ENCODE measurements at regions not wholly inside any gene's neighbourhood (a gene's known extent, or its start where the extent isn't known, plus 50 kb on each side); places are given as distances from the start of the nearest gene placed in this dataset.

DNA sequence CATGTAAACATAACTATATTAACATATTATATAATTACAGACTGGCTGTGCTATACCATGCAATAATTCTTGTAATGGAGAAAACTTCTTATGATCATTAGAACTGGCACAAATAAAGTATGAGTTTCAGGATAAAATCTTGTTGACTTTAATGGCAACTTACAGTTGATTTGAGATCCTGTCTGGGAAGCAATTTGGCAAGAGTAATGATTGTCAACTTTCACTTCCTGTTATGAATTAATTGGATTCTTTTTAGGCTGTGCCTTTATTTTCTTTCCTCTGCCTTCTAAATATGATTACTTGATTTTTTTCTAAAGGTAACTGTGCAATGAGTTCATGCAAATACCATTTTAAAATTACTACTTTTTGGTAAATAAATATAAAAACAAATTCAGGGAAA lies 158.1 kb upstream of the B3GAT2 start:
- H3K27me3 ChIP-seq (ENCODE audit: control insufficient read depth, insufficient read depth, low read length), result no peaks in the 10 kb centered on the region
- H3K27ac ChIP-seq (ENCODE audit: low read length), result no peak overlapping the region
- H3K4me3 ChIP-seq (ENCODE audit: low read length), result no peak overlapping the region
- H3K9me3 ChIP-seq (ENCODE audit: control insufficient read depth, insufficient read depth, low read length), result no peaks in the 10 kb centered on the region
- H3K4me1 ChIP-seq (ENCODE audit: control insufficient read depth, insufficient read depth, low read length), result no peaks in the 10 kb centered on the region
- no peak for DNase-seq (ENCODE audit: low read depth, low spot score)
- no peaks in the 10 kb centered on the region for H3K36me3 ChIP-seq (ENCODE audit: control insufficient read depth, insufficient read depth, low read length)

DNA sequence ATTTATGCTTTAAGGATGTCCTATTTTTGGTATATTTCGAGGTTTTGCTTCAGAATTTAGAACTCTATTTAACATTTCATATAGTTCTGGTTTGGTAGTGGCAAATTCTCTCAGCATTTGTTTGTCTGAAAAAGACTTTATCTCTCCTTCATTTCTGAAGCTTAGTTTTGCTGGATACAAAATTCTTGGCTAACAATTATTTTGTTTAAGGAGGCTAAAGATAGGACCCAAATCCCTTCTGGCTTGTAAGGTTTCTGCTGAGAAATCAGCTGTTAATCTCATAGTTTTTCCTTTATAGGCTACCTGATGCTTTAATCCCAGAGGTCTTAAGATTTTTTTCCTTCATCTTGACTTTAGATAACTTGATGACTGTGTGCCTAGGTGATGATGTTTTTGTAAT lies 162.7 kb upstream of the B3GAT2 start:
- H3K27ac ChIP-seq (ENCODE audit: low read length), result no peak overlapping the region
- no peaks in the 10 kb centered on the region for H3K36me3 ChIP-seq (ENCODE audit: control insufficient read depth, insufficient read depth, low read length)
- no peaks in the 10 kb centered on the region for H3K4me1 ChIP-seq (ENCODE audit: control insufficient read depth, insufficient read depth, low read length)
- no peaks in the 10 kb centered on the region; the same call in 1 of the 2 replicates for H3K9me3 ChIP-seq (ENCODE audit: control insufficient read depth, insufficient read depth, low read length)
- H3K4me3 ChIP-seq (ENCODE audit: low read length), result no peak overlapping the region
- no peaks in the 10 kb centered on the region for H3K27me3 ChIP-seq (ENCODE audit: control insufficient read depth, insufficient read depth, low read length)
- DNase-seq (ENCODE audit: low read depth, low spot score), result no peak
- no CpG with 5 or more reads among the region's 1 CpG for WGBS (ENCODE audit: insufficient coverage, insufficient read length)

DNA sequence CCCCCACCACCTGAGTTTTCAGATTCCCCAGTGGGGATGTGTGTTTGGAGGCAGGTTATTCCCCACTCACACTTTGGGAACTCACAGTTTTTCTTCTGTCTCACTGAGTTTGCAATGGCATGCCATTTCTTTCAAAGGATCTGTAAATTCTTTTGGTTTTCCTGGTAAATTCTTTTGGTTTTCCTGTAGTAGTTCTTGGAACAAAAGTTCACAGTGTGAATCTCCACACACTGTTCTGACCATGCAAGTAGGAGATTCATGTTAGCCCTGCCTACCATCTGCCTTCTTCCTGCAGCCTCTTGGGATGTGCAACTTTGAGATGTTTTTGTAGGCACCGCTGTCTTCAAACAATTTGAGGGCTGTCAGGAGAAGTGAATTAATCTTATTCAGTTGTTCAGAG lies 165.6 kb upstream of the OGFRL1 start:
- H3K4me1 ChIP-seq (ENCODE audit: control insufficient read depth, insufficient read depth, low read length), result peaks cover 3% of the 10 kb centered on the region
- DNase-seq (ENCODE audit: low read depth, low spot score), result no peak
- H3K27me3 ChIP-seq (ENCODE audit: control insufficient read depth, insufficient read depth, low read length), result no peaks in the 10 kb centered on the region
- no peak overlapping the region for H3K27ac ChIP-seq (ENCODE audit: low read length)
- H3K9me3 ChIP-seq (ENCODE audit: control insufficient read depth, insufficient read depth, low read length), result no peaks in the 10 kb centered on the region; the same call in 1 of the 2 replicates
- H3K36me3 ChIP-seq (ENCODE audit: control insufficient read depth, insufficient read depth, low read length), result no peaks in the 10 kb centered on the region
- H3K4me3 ChIP-seq (ENCODE audit: low read length), result no peak overlapping the region
- no CpG with 5 or more reads among the region's 1 CpG for WGBS (ENCODE audit: insufficient coverage, insufficient read length)

DNA sequence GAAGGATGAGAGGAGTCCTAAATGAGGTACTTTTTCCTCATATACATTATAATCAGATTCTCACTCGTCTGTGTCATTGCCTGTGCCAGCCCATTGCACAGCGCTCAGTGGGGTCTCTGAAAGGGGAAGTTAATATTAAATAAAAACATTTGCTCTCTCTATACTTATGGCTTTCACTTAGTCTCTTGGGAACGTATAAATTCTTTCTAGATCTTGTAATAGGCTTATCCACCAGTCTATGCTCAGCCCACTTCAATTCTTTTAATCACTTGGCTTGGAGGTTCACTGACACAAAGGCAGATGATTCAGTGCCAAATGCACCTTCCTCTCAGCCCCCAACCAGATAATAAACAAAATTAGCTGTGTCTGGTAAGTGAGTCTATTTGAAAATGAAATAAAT lies 164.3 kb upstream of the OGFRL1 start:
- Histone ChIP-seq H3K27me3 (ENCODE audit: control insufficient read depth, insufficient read depth, low read length) (no peaks in the 10 kb centered on the region), H3K4me3 (ENCODE audit: low read length) (no peak overlapping the region), H3K27ac (ENCODE audit: low read length) (no peak overlapping the region), H3K36me3 (ENCODE audit: control insufficient read depth, insufficient read depth, low read length) (no peaks in the 10 kb centered on the region), H3K4me1 (ENCODE audit: control insufficient read depth, insufficient read depth, low read length) (peaks cover 3% of the 10 kb centered on the region), H3K9me3 (ENCODE audit: control insufficient read depth, insufficient read depth, low read length) (no peaks in the 10 kb centered on the region; the same call in 1 of the 2 replicates)
- no peak for DNase-seq (ENCODE audit: low read depth, low spot score)
- no CpG with 5 or more reads among the region's 3 CpGs for WGBS (ENCODE audit: insufficient coverage, insufficient read length)

DNA sequence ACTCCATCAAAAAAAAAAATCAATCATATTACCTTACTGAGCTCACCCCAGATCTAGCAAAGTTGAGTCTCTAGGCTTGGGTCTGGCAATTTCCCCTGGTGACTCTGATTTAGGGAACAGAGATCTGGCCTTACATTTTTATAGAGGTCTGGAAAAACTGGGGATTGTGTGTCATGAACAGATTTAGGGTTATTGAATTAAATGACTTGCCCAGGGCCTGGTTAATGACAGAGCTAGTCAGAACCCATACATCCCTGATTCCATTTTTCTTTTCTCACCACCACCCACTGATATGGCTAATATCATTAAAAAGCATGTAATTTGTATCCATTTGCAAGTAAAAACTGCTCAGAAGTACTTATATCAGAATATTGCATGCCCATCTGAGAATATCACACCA lies 163.4 kb upstream of the OGFRL1 start:
- no peak overlapping the region for H3K4me3 ChIP-seq (ENCODE audit: low read length)
- no peaks in the 10 kb centered on the region for H3K27me3 ChIP-seq (ENCODE audit: control insufficient read depth, insufficient read depth, low read length)
- H3K36me3 ChIP-seq (ENCODE audit: control insufficient read depth, insufficient read depth, low read length), result no peaks in the 10 kb centered on the region
- H3K9me3 ChIP-seq (ENCODE audit: control insufficient read depth, insufficient read depth, low read length), result no peaks in the 10 kb centered on the region; the same call in 1 of the 2 replicates
- DNase-seq (ENCODE audit: low read depth, low spot score), result no peak
- H3K27ac ChIP-seq (ENCODE audit: low read length), result no peak overlapping the region
- peaks cover 3% of the 10 kb centered on the region for H3K4me1 ChIP-seq (ENCODE audit: control insufficient read depth, insufficient read depth, low read length)

DNA sequence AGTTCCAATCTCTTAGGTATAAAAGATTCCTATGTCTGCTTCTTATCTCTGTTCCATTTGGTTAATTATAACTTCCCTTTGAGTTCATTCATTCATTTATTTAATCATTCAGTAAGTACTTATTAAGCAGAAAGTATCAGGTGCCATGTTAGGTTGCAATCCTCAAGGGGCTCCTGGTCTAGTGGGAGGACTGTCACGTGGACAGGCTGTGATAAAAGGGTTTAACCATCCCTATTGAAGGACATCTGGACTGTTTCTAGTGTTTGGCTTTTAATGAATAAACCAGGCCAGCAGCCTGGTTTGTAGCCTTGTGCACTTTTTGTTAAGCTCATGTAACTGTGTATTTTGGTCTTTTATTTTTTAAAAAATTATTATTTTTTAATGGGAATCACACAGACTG lies 162.1 kb upstream of the OGFRL1 start:
- no peaks in the 10 kb centered on the region; the same call in 1 of the 2 replicates for H3K9me3 ChIP-seq (ENCODE audit: control insufficient read depth, insufficient read depth, low read length)
- no peak overlapping the region for H3K27ac ChIP-seq (ENCODE audit: low read length)
- no peaks in the 10 kb centered on the region for H3K36me3 ChIP-seq (ENCODE audit: control insufficient read depth, insufficient read depth, low read length)
- H3K4me3 ChIP-seq (ENCODE audit: low read length), result no peak overlapping the region
- no CpG with 5 or more reads among the region's 1 CpG for WGBS (ENCODE audit: insufficient coverage, insufficient read length)
- DNase-seq (ENCODE audit: low read depth, low spot score), result no peak
- H3K27me3 ChIP-seq (ENCODE audit: control insufficient read depth, insufficient read depth, low read length), result no peaks in the 10 kb centered on the region
- H3K4me1 ChIP-seq (ENCODE audit: control insufficient read depth, insufficient read depth, low read length), result peaks cover 3% of the 10 kb centered on the region

DNA sequence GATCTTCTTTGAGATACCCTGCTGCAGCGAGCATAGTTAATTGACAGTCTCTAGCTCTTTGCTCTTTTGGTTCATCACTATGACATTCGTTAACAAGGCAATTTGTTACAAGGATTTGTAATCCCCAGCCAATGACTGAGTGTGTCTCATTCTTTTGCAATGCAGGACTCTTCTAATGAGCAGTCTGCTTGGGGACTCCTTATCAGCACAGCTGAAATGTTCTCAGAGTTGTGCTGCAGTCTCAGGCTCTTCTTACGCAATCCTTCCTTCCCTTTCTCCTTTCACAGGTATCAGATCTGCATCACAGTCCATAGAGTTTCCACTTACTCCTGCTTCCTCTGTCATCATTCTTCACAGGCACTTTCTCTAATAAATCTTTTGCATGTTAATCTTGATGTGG lies 161.2 kb upstream of the OGFRL1 start:
- Histone ChIP-seq H3K27ac (ENCODE audit: low read length) (no peak overlapping the region), H3K27me3 (ENCODE audit: control insufficient read depth, insufficient read depth, low read length) (no peaks in the 10 kb centered on the region), H3K4me3 (ENCODE audit: low read length) (no peak overlapping the region), H3K9me3 (ENCODE audit: control insufficient read depth, insufficient read depth, low read length) (no peaks in the 10 kb centered on the region; the same call in 1 of the 2 replicates), H3K36me3 (ENCODE audit: control insufficient read depth, insufficient read depth, low read length) (no peaks in the 10 kb centered on the region), H3K4me1 (ENCODE audit: control insufficient read depth, insufficient read depth, low read length) (peaks cover 3% of the 10 kb centered on the region)
- WGBS (ENCODE audit: insufficient coverage, insufficient read length), result no CpG with 5 or more reads among the region's 3 CpGs
- DNase-seq (ENCODE audit: low read depth, low spot score), result no peak

DNA sequence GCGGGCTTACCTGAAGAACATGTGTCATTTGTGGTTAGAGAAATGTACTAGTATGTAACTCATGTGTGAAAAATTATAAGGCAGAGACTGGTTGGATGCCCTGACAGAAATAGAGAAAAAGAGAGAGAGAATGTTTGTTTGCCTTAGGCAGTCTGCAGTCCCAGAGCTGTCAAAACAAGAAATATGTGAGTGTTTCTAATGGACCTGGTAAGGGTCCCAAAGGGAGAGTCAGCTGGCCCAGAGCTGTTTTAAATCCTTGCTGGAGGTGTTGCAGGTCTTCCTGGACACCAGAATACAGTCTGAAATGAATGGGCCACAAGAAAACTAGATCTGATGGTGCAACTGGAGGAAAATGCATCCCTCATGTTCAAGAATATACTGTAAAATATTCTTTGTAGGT lies 158.3 kb upstream of the OGFRL1 start:
- Histone ChIP-seq H3K36me3 (ENCODE audit: control insufficient read depth, insufficient read depth, low read length) (no peaks in the 10 kb centered on the region), H3K27ac (ENCODE audit: low read length) (no peak overlapping the region), H3K27me3 (ENCODE audit: control insufficient read depth, insufficient read depth, low read length) (no peaks in the 10 kb centered on the region), H3K4me1 (ENCODE audit: control insufficient read depth, insufficient read depth, low read length) (peaks cover 3% of the 10 kb centered on the region), H3K9me3 (ENCODE audit: control insufficient read depth, insufficient read depth, low read length) (no peaks in the 10 kb centered on the region), H3K4me3 (ENCODE audit: low read length) (no peak overlapping the region)
- DNase-seq (ENCODE audit: low read depth, low spot score), result no peak
- WGBS (ENCODE audit: insufficient coverage, insufficient read length), result no CpG with 5 or more reads among the region's 1 CpG

DNA sequence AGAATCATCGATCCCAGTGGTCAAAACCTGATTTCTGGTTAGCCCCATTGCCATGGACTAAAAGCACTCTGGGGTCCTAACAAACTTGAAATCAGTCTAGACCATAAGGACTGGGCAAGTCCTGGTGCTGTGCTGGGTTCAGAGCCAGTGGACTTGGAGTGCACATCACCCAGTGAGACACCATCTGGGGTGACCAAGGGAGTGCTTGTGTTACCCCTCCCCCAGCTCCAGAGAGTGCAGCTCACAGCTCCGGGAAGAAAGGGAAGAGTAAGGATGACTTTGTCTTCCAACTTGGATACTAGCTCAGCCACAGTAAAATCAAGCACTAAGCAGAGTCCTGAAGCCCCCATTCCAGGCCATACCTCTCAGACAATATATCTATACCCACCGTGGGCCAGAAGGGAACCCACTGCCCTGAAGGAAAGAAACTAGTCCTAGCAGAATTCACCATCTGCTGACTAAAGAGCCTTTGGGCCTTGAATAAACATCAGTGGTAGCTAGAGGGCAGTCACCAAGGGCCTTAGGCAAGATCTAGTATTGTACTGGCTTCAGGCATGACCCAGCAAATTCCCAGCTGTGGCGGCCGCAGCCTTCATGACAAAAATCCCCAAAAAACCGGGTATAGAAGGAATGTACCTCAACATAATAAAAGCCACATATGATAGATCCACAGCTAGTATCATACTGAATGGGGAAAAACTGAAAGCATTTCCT lies 153.5 kb upstream of the OGFRL1 start:
- H3K27ac ChIP-seq (ENCODE audit: low read length), result no peak overlapping the region
- H3K36me3 ChIP-seq (ENCODE audit: control insufficient read depth, insufficient read depth, low read length), result no peaks in the 10 kb centered on the region
- no peak for DNase-seq (ENCODE audit: low read depth, low spot score)
- WGBS (ENCODE audit: insufficient coverage, insufficient read length), result no CpG with 5 or more reads among the region's 6 CpGs
- H3K4me3 ChIP-seq (ENCODE audit: low read length), result no peak overlapping the region
- H3K4me1 ChIP-seq (ENCODE audit: control insufficient read depth, insufficient read depth, low read length), result no peaks in the 10 kb centered on the region
- no peaks in the 10 kb centered on the region for H3K9me3 ChIP-seq (ENCODE audit: control insufficient read depth, insufficient read depth, low read length)
- no peaks in the 10 kb centered on the region for H3K27me3 ChIP-seq (ENCODE audit: control insufficient read depth, insufficient read depth, low read length)

DNA sequence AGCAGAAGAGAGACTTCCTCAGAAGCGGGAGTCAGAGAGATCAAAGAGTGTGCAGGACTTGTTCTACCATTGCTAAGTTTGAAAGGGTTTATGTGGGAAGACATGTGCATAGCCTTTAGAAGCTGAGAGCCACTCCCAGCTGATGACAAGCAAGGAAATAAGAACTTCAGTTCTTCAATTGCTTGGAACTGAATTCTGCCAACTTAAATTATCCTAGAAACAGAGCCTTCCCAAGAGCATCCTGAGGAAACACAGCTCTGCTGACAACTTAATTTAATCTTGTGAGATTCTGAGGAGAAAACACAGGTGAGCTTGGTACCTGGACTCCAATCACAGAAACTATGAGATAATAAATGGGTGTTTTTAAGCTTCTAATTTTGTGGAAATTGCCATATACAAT lies 150.6 kb upstream of the OGFRL1 start:
- Histone ChIP-seq H3K27ac (ENCODE audit: low read length) (no peak overlapping the region), H3K9me3 (ENCODE audit: control insufficient read depth, insufficient read depth, low read length) (no peaks in the 10 kb centered on the region), H3K36me3 (ENCODE audit: control insufficient read depth, insufficient read depth, low read length) (no peaks in the 10 kb centered on the region), H3K4me1 (ENCODE audit: control insufficient read depth, insufficient read depth, low read length) (no peaks in the 10 kb centered on the region), H3K4me3 (ENCODE audit: low read length) (no peak overlapping the region), H3K27me3 (ENCODE audit: control insufficient read depth, insufficient read depth, low read length) (no peaks in the 10 kb centered on the region)
- no peak for DNase-seq (ENCODE audit: low read depth, low spot score)
- no CpG with 5 or more reads among the region's 1 CpG for WGBS (ENCODE audit: insufficient coverage, insufficient read length)

DNA sequence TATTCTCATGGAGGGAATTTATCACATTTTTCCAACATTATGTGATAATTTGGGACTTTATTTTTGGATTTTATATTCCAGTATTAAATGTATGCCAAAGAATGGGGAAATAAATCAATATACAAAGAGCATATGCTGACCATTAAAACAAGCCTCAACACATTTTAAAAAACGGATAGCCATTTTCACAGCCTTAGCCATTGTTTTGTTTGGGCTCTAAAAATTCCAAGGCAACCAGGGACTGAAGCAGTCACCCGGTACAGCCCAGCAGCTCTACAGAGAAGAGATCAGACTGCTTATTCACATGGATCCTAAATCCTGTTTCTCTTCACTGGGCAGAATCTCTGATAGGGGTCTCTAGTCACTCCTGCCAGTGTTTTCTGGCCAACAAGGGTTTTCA lies 150.2 kb upstream of the OGFRL1 start:
- no peak overlapping the region for H3K4me3 ChIP-seq (ENCODE audit: low read length)
- no peaks in the 10 kb centered on the region for H3K36me3 ChIP-seq (ENCODE audit: control insufficient read depth, insufficient read depth, low read length)
- H3K27me3 ChIP-seq (ENCODE audit: control insufficient read depth, insufficient read depth, low read length), result no peaks in the 10 kb centered on the region
- H3K27ac ChIP-seq (ENCODE audit: low read length), result no peak overlapping the region
- no peak for DNase-seq (ENCODE audit: low read depth, low spot score)
- WGBS (ENCODE audit: insufficient coverage, insufficient read length), result no CpG with 5 or more reads among the region's 2 CpGs
- no peaks in the 10 kb centered on the region for H3K4me1 ChIP-seq (ENCODE audit: control insufficient read depth, insufficient read depth, low read length)
- H3K9me3 ChIP-seq (ENCODE audit: control insufficient read depth, insufficient read depth, low read length), result no peaks in the 10 kb centered on the region

All from iPS DF 6.9 (cell line).